A172 (cell line): ENCODE measurements at regions not wholly inside any gene's neighbourhood (a gene's known extent, or its start where the extent isn't known, plus 50 kb on each side); places are given as distances from the start of the nearest gene placed in this dataset.
"Not testable (repeated sequence)": the region's sequence is repeated elsewhere in the genome, so short reads cannot be mapped to it uniquely, and the experiment has no call there.

ENCODE experiments used
- DNase-seq: peaks from one replicate; pipeline ENCODE4 v3.0.0-alpha.2; 2015; ENCODE audit warnings: low spot score

- DNase-seq, result no peak
Observed at GRCh38 chr2:62410926-62411456, 95.0 kb downstream of the TMEM17 start.

- DNase-seq, result no peak
Observed at GRCh38 chr2:62410015-62410453, 96.0 kb downstream of the TMEM17 start.

- no peak for DNase-seq
Observed at GRCh38 chr2:62409442-62409841, 96.6 kb downstream of the TMEM17 start.

- DNase-seq, result no peak
Observed at GRCh38 chr2:62408241-62408677, 97.7 kb downstream of the TMEM17 start.

- DNase-seq, result no peak
Observed at GRCh38 chr2:62407838-62408237, 98.2 kb downstream of the TMEM17 start.

- DNase-seq, result no peak
Observed at GRCh38 chr2:62407401-62407800, 98.6 kb downstream of the TMEM17 start.

GRCh38 chr2:62406573-62407043 lies 99.4 kb downstream of the TMEM17 start:
- DNase-seq, result peak; percentile 19

- DNase-seq, result no peak
Observed at GRCh38 chr2:62404913-62405312, 101.1 kb downstream of the TMEM17 start.

GRCh38 chr2:62402156-62402555 lies 103.8 kb downstream of the TMEM17 start:
- DNase-seq, result no peak

GRCh38 chr2:62398356-62398755 lies 107.6 kb downstream of the TMEM17 start:
- DNase-seq, result no peak

- DNase-seq, result no peak
Observed at GRCh38 chr2:62396880-62397279, 109.1 kb downstream of the TMEM17 start.

- no peak for DNase-seq
Observed at GRCh38 chr2:62393293-62393692, 112.7 kb downstream of the TMEM17 start.

- DNase-seq, result no peak
Observed at GRCh38 chr2:62391696-62392095, 114.3 kb downstream of the TMEM17 start.

- DNase-seq, result not testable (repeated sequence)
Observed at GRCh38 chr2:62386378-62386777, 119.6 kb downstream of the TMEM17 start.

- peak; percentile 40 for DNase-seq
Observed at GRCh38 chr2:62383846-62384245, 122.1 kb downstream of the TMEM17 start.

GRCh38 chr2:62382757-62383156 lies 123.2 kb downstream of the TMEM17 start:
- peak; percentile 27 for DNase-seq

- DNase-seq, result no peak
Observed at GRCh38 chr2:62382122-62382521, 123.9 kb downstream of the TMEM17 start.

GRCh38 chr2:62381656-62382055 lies 124.3 kb downstream of the TMEM17 start:
- no peak for DNase-seq

GRCh38 chr2:62379566-62379965 lies 126.4 kb downstream of the TMEM17 start:
- DNase-seq, result no peak

- no peak for DNase-seq
Observed at GRCh38 chr2:62375113-62375420, 130.9 kb downstream of the TMEM17 start.

- DNase-seq, result no peak
Observed at GRCh38 chr2:62374301-62375112, 131.5 kb downstream of the TMEM17 start.

GRCh38 chr2:62372824-62373223 lies 133.2 kb downstream of the TMEM17 start:
- DNase-seq, result no peak
